Umbilical cord (tissue), 1 donor: ENCODE measurements at regions not wholly inside any gene's neighbourhood (a gene's known extent, or its start where the extent isn't known, plus 50 kb on each side); places are given as distances from the start of the nearest gene placed in this dataset.

Source experiments
- DNase-seq: peaks from one replicate; pipeline ENCODE4 v3.0.0-alpha.2; 2015; ENCODE audit warnings: low spot score

GRCh38 chr4:41865306-41865980, 69.8 kb upstream of the TMEM33 start:
- no peak for DNase-seq

- DNase-seq, result no peak
These were observed 76.1 kb upstream of the TMEM33 start for GRCh38 chr4:41859087-41859486.

GRCh38 chr4:41857226-41857641, 78.0 kb upstream of the TMEM33 start:
- no peak for DNase-seq

- no peak for DNase-seq
These were observed 78.4 kb upstream of the TMEM33 start for GRCh38 chr4:41856797-41857196.

GRCh38 chr4:41853973-41854372, 81.3 kb upstream of the TMEM33 start:
- no peak for DNase-seq

- DNase-seq, result no peak
These were observed 83.0 kb upstream of the TMEM33 start for GRCh38 chr4:41852229-41852628.

- DNase-seq, result no peak
These were observed 83.6 kb upstream of the TMEM33 start for GRCh38 chr4:41851621-41852020.

GRCh38 chr4:41844327-41844726, 90.9 kb upstream of the TMEM33 start:
- DNase-seq, result no peak

DNA sequence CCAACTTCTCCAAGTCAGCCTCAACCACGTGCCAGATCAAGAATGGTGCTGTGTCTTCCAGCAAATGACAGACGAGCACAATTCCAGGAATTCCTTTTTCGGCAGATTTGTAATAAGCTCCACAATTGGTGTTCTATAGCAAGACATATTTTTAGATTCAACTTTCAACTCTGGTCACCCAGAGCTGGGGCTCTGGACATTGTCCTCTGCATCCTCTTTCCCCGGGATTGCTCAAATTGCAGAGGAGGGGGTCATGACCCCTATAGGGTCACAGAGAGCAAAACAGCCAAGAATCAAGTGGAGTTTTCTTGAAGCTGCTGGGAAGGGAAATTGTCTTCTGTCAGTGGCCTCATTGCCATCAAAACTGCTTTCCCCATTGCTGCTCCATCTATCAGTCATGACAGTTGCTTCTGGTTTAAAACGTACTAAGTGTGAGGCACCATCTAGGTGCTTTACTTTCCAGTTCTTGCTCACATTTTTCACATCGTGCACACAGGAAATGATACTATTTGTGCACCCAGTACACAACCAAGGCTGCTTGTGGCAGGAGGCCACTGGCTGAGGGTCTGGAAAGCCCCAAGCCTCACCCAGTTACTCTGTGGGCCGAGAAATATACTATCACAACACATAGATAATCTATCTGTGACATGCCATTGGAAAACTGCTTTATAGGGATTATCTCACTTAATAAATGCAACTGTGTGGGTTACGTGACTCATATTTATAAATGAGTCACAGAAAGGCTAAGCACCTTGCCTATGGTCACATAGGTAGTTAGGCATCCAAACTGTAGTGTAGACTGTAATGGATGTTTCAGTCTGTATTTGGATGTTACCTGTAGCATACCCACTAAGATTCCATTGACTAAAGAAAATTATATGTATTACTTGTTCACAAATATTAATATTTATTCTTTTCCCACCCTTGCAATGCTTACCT, 91.7 kb upstream of the PHOX2B start:
- DNase-seq, result no peak

- DNase-seq, result no peak
These were observed 90.1 kb upstream of the PHOX2B start for GRCh38 chr4:41838590-41838989.

- DNase-seq, result peak; percentile 43
These were observed 86.9 kb upstream of the PHOX2B start for GRCh38 chr4:41835321-41835995.

DNA sequence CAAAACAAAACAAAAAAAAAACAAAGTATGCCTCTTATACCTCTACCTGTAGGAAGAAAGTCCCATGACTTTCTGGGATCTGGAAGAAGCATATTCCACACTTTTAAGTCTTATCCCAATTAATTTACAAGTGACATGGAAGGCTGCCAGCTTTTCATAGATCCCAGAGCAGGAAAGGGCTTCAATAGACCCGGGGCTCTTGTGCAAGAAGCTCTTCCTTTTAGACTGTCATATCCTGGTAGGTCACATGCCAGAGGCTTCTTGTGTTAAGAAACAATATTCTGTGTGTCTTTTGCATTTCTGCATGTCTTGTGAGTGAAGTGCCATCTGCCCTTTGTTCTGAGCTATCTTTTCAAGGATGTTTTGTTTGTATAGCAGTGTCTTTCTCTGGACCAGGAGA, 84.4 kb upstream of the PHOX2B start:
- no peak for DNase-seq

DNA sequence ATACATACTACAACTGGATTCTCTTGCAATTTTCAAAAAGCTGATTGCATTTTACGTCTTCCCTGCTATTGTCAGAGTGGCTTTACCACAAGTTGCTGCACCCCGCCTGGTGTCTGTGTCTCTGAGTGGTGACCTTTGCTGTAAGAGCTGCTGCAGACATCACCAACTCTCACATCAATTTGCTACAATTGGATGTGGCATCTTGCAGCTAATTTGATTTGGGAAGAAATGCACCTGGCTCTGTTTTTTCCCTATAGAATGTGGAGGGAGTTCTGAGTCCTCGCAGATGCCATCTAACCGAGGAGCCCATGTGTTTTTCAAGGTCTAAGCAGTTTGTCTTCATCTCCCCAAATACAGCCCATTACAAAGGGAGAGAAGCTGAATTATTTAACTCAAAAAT, 73.8 kb upstream of the PHOX2B start:
- DNase-seq, result no peak

DNA sequence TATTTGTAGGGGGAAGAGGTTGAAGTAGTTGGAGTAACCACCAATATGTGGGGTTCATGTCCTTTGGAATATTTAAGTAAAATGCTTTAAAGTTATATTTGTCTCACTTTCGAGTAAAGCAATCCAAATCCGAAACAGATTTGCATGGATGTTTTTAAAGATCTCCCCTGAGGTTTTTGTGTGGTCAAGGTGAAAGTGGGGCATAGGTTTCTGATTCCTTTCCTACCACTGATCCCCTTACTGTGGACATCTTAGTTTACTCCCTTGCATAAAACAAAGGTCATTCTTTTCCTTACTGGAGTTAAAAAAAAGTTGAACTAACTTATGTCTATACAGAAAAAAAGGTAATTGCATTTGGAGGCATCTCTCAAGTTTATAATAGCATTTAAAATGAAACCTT, 71.9 kb upstream of the PHOX2B start:
- DNase-seq, result no peak

DNA sequence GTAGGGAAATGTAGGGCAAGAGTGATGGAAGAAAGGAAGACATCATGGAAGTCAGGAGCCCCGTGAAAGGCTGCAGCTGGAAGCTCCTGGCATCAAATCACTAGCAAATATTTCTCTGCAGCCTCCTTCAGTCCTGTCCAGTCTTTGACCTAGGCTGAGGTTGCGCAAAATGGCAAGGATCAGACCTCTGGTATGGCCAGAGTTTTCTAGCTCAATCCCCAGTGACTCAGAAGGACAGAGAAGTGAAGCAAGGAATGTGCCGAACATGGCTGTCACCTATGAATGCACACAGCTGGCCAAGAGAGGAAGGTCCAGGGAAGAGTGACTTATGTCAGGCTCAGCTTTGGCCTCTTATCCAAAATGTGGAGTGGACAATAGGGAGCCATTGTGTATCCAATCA, 71.1 kb upstream of the PHOX2B start:
- DNase-seq, result no peak

GRCh38 chr4:41815473-41815872, 66.9 kb upstream of the PHOX2B start:
- DNase-seq, result no peak

DNA sequence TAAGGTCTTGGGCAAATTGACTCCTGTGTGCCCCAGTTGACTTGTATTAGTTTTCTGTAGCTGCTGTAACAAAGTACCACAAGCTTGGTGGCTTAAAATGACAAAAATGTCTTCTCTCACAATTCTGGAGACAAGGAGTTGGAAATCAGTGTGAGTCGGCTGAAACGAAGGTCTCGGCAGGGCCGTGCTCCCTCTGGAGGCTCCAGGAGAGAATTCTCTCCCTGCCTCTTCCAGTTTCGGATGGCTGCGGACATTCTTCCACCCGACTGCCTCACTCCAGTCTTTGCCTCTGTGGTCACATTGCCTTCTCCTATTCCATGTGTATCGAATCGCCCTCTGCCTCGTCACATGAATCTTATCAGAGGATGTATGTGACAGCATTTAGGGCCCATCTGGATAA, 66.0 kb upstream of the PHOX2B start:
- DNase-seq, result peak; percentile 54

DNA sequence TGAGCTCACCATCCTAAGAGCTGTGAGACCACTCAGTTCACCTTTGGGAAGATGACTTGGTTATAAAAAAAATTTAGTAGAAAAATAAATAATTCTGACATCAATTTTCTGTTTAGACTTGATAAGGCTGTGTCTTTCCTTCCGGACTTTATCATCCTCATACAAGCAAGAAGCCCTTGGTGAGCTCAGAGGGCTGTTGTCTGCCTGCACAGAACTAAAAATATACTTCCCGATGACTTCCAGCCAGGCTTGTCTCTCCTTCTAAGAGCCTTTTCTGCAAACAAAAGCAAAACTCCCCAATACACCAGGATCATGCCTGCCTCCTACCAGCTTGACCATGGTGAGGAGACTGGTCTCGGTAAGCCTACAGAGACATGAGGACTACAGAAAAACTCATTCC, 58.3 kb upstream of the PHOX2B start:
- peak; percentile 10 for DNase-seq

- no peak for DNase-seq
These were observed 54.1 kb upstream of the PHOX2B start for GRCh38 chr4:41802590-41802989.

DNA sequence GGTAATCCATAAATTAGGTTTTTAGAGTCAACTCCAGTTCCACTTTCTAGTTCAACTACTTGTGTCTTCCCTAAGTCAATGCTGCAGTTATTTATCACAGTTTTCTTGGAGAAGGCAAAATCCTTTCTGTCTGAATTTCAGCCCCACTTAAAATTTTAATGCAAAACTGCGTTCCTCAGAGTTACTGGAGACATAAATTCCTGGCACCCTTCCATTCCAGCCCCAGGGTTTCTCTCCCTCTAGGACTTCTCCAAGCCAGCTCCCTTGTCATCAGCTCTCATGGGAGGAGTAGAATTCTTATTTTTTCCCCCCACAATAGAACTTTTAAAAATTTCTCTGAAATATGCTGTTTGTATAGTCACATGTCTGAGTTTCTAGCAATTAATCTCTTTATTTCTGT, 50.6 kb upstream of the PHOX2B start:
- DNase-seq, result peak; percentile 88
